Motor neuron (in vitro differentiated cells): ENCODE measurements at regions not wholly inside any gene's neighbourhood (a gene's known extent, or its start where the extent isn't known, plus 50 kb on each side); places are given as distances from the start of the nearest gene placed in this dataset.

Experiments used
- ATAC-seq, 8 experiments: fragments of 200-7000 bp; cut with Tn5 transposase; replicated peaks in 6 of 8; 2 replicates each; pipeline ENCODE4 v1.8.0; 2021; ENCODE audit warnings: mild to moderate bottlenecking in 8 of 8, moderate library complexity in 8 of 8
- H3K27ac ChIP-seq, 2 donors: fragments of 250-450 bp; sonication (Bioruptor Pico); 2 replicates each; pipeline ENCODE4 v1.9.0; 2021; ENCODE audit warnings: antibody characterized with exemption in 2 of 2, mild to moderate bottlenecking in 2 of 2, moderate library complexity in 1 of 2
- H3K4me1 ChIP-seq, 2 donors: fragments of 250-450 bp; sonication (Bioruptor Pico); replicated peaks in 1 of 2; 2 replicates each; pipeline ENCODE4 v1.6.1; 2021; ENCODE audit warnings: antibody characterized with exemption in 2 of 2, mild to moderate bottlenecking in 2 of 2, moderate library complexity in 1 of 2
- H3K4me3 ChIP-seq, 5 donors: fragments of 250-450 bp; sonication (Bioruptor Pico); 2 replicates each; pipeline ENCODE4 v1.9.0; 2021; ENCODE audit warnings: antibody characterized with exemption in 5 of 5, mild to moderate bottlenecking in 5 of 5, moderate library complexity in 4 of 5
- WGBS, 10 experiments: fragments of 450-650 bp; shearing (Covaris generic); methylation state at CpG; one replicate each; pipeline ENCODE4 v1.0.0; 2022; 5-methylcytosine and 5-hydroxymethylcytosine counted together
- in situ Hi-C, 9 experiments: fragments of 400-800 bp; cut with MboI; loops; one replicate each; pipeline ENCODE4 v1.15.0; 2021; ENCODE audit warnings: low sequenced_read_pairs in 9 of 9, low pct_unique_long_range_greater_than_20kb in 2 of 9; ENCODE audit not compliant: unreplicated experiment in 9 of 9

GRCh38 chr3:99159220-99159762 lies 257.8 kb upstream of the DCBLD2 start:
- Histone ChIP-seq H3K27ac (no peak overlapping the region), H3K4me3 (no peak overlapping the region), H3K4me1 (no peaks in the 10 kb centered on the region)
- in situ Hi-C loops: loop anchor here in 1 of 9 experiments (25.0 kb wide), 1 partner anchor 122 kb away; no protein-coding TSS in a partner anchor
- no peak for ATAC-seq

GRCh38 chr3:99145031-99145430 lies 243.5 kb upstream of the DCBLD2 start:
- Histone ChIP-seq H3K4me1 (no peaks in the 10 kb centered on the region), H3K4me3 (no peak overlapping the region), H3K27ac (no peak overlapping the region)
- in situ Hi-C loops: no loop called here
- ATAC-seq: peak in 3 of 8 experiments; percentile 78 to 90 (median 78)
- 0 to 100% (median 75%) methylated on average over 1 of the region's 1 CpG; no CpG with 5 or more reads in 5 of the 10 experiments for WGBS, 10 experiments

DNA sequence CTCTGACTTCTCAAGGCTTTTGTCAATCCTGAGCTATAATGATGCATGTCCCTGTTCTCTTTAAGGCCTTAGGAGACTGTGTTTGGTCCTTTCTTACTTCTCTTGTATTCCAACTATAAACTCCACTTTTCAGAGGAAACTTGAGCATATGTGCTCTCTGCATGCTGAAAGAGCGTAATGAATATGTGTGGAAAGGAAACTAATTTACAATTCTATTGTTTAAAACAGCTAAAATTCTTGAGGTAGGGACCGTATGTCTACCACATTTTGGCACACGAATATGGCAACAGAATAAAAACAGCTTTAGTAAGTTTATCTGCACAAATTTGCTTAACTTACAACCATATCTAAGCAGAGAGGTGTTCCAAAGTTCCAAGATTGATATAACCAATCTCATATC lies 242.0 kb upstream of the DCBLD2 start:
- in situ Hi-C loops: no loop called here
- ATAC-seq: peak in 3 of 8 experiments; percentile 63 to 89 (median 81)
- Histone ChIP-seq H3K4me3 (no peak overlapping the region), H3K27ac (no peak overlapping the region), H3K4me1 (no peaks in the 10 kb centered on the region)
- 0 to 100% (median 20%) methylated on average over 1 to 3 of the region's 3 CpGs; no CpG with 5 or more reads in 1 of the 10 experiments for WGBS, 10 experiments

- no peak overlapping the region for H3K27ac ChIP-seq
- no peak overlapping the region for H3K4me3 ChIP-seq
- no peaks in the 10 kb centered on the region for H3K4me1 ChIP-seq
- in situ Hi-C loops: no loop called here
- ATAC-seq: no peak
Measured at GRCh38 chr3:99134986-99135385, 233.5 kb upstream of the DCBLD2 start.

- ATAC-seq: no peak
- no peak overlapping the region for H3K4me3 ChIP-seq
- H3K4me1 ChIP-seq: no peaks in the 10 kb centered on the region
- in situ Hi-C loops: no loop called here
- H3K27ac ChIP-seq: no peak overlapping the region
Measured at GRCh38 chr3:99131876-99132275, 230.4 kb upstream of the DCBLD2 start.

- H3K27ac ChIP-seq: no peak overlapping the region
- 11 to 100% (median 41%) methylated on average over 1 to 4 of the region's 4 CpGs; no CpG with 5 or more reads in 2 of the 10 experiments for WGBS, 10 experiments
- no peak overlapping the region for H3K4me3 ChIP-seq
- in situ Hi-C loops: no loop called here
- ATAC-seq: peak in 3 of 8 experiments; percentile 22 to 90 (median 89)
- H3K4me1 ChIP-seq: no peaks in the 10 kb centered on the region
Measured at GRCh38 chr3:99128725-99129505, 227.4 kb upstream of the DCBLD2 start.

- H3K4me1 ChIP-seq: no peaks in the 10 kb centered on the region
- WGBS, 10 experiments: 57 to 100% (median 80%) methylated on average over 1 to 2 of the region's 2 CpGs; no CpG with 5 or more reads in 1 of the 10 experiments
- no peak for ATAC-seq
- in situ Hi-C loops: no loop called here
- H3K4me3 ChIP-seq: no peak overlapping the region
- H3K27ac ChIP-seq: no peak overlapping the region
Measured at GRCh38 chr3:99128235-99128634, 226.7 kb upstream of the DCBLD2 start.

GRCh38 chr3:99126316-99126715 lies 224.8 kb upstream of the DCBLD2 start:
- in situ Hi-C loops: no loop called here
- Histone ChIP-seq H3K4me1 (no peaks in the 10 kb centered on the region), H3K4me3 (no peak overlapping the region), H3K27ac (no peak overlapping the region)
- ATAC-seq: no peak
- WGBS, 10 experiments: 0 to 88% (median 48%) methylated on average over 1 of the region's 1 CpG; no CpG with 5 or more reads in 4 of the 10 experiments

DNA sequence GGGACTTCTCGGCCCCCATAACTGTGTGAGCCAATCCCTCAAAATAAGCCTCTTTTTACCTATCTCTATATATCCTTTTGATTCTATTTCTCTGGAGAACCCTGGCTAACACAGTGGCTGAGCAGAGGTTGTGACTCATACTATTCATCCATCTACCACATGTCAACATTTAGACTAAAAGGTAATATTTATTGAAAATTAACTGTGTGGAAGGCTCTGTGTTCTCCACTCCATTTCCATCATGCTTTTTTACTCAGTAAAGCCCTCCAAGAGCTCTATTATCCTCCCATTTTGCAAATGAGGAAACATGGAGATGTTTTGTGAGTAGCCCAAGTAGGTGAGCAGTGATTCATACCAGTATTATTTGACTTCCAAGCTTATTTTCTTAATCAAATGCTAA lies 217.9 kb upstream of the DCBLD2 start:
- H3K27ac ChIP-seq: no peak overlapping the region
- in situ Hi-C loops: loop anchor here in 1 of 9 experiments (10.0 to 25.0 kb wide), 3 partner anchors 55 to 643 kb away; no protein-coding TSS in a partner anchor
- no peak overlapping the region for H3K4me3 ChIP-seq
- H3K4me1 ChIP-seq: no peaks in the 10 kb centered on the region
- WGBS, 10 experiments: 86 to 100% (median 100%) methylated on average over 1 of the region's 1 CpG; no CpG with 5 or more reads in 6 of the 10 experiments
- ATAC-seq: peak in 2 of 8 experiments; percentile 47 to 59

DNA sequence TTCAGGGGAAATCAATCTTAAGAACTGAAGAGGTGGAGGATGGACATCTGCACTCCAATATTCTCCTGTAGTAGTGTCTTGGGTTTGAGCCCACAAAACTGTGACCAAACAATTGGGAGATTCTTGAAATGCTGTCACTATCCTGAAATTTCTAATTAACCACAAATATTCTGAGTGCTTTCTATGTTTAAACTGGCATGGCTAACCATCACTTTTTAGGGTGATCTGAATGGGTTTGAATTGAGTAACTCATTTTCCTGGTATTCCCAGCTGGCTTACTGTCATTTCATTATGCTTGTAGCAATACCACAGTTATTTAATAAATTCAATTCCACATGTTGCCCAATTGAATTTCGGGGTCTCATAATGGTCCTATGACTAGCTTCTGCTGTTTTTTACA lies 216.9 kb upstream of the DCBLD2 start:
- in situ Hi-C loops: loop anchor here in 1 of 9 experiments (10.0 to 25.0 kb wide), 3 partner anchors 56 to 644 kb away; no protein-coding TSS in a partner anchor
- ATAC-seq: no peak
- no peak overlapping the region for H3K27ac ChIP-seq
- no peak overlapping the region for H3K4me3 ChIP-seq
- H3K4me1 ChIP-seq: no peaks in the 10 kb centered on the region
- 0 to 43% (median 8%) methylated on average over 1 of the region's 1 CpG; no CpG with 5 or more reads in 3 of the 10 experiments for WGBS, 10 experiments

DNA sequence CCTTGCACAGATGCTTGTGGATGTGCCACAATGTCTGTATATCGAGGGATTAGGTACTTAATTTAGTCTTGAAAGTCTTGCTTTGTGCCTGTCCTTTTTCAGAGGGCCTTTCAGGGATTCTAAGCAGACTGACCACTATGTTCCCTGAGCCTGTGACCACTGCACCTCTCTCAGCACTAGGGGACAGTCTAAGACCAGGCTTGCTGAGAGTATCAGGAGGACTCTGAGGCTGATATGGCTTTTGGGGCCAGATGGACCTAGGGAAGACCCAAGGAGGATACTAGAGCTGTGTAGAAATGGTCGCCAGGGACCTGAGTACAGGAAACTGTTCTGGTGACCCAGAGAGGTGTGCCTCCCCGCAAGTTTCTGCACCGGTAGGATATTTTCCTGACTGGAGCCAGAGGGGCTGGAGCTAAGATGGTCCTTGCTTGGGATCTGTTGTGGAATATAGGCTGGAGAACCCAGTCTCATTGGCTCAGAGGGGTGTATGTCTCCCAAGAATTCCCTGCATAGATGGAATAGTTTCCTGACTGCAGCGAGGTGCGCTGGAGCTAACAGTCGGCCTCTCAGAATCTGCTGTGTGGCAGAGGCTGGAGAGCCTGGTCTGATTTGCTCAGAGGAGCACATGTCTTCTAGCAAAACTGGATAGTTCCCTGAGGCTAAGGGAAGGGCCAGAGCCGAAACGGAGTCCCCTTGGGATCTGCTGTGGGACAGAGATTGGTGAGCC lies 213.2 kb upstream of the DCBLD2 start:
- in situ Hi-C loops: loop anchor here in 1 of 9 experiments (10.0 to 25.0 kb wide), 3 partner anchors 60 to 648 kb away; no protein-coding TSS in a partner anchor
- no peaks in the 10 kb centered on the region for H3K4me1 ChIP-seq
- peak in 3 of 8 experiments; percentile 96 to 99 (median 99) for ATAC-seq
- H3K4me3 ChIP-seq: no peak overlapping the region
- H3K27ac ChIP-seq: no peak overlapping the region
- WGBS, 10 experiments: 0 to 100% (median 71%) methylated on average over 1 to 4 of the region's 9 CpGs; no CpG with 5 or more reads in 3 of the 10 experiments

- 57 to 100% (median 72%) methylated on average over 1 to 3 of the region's 3 CpGs; no CpG with 5 or more reads in 2 of the 10 experiments for WGBS, 10 experiments
- Histone ChIP-seq H3K27ac (no peak overlapping the region), H3K4me1 (no peaks in the 10 kb centered on the region), H3K4me3 (no peak overlapping the region)
- ATAC-seq: no peak
- in situ Hi-C loops: loop anchor here in 1 of 9 experiments (10.0 to 25.0 kb wide), 3 partner anchors 64 to 651 kb away; no protein-coding TSS in a partner anchor
Measured at GRCh38 chr3:99111235-99111634, 209.7 kb upstream of the DCBLD2 start.

GRCh38 chr3:99110401-99110800 lies 208.9 kb upstream of the DCBLD2 start:
- Histone ChIP-seq H3K4me3 (no peak overlapping the region), H3K4me1 (no peaks in the 10 kb centered on the region), H3K27ac (no peak overlapping the region)
- in situ Hi-C loops: loop anchor here in 1 of 9 experiments (10.0 to 25.0 kb wide), 3 partner anchors 64 to 652 kb away; no protein-coding TSS in a partner anchor
- WGBS, 10 experiments: 41 to 89% (median 70%) methylated on average over 1 to 4 of the region's 4 CpGs
- no peak for ATAC-seq
